Type B pancreatic cell (in vitro differentiated cells): ENCODE measurements at regions not wholly inside any gene's neighbourhood (a gene's known extent, or its start where the extent isn't known, plus 50 kb on each side); places are given as distances from the start of the nearest gene placed in this dataset.

Source experiments
- DNase-seq: peaks from one replicate; pipeline ENCODE4 v3.0.0; 2021; ENCODE audit warnings: mixed read lengths; ENCODE audit not compliant: unreplicated experiment; ENCODE audit errors: extremely low spot score
- H3K27ac Mint-ChIP-seq: 2 replicates; pipeline ENCODE4 v1.8.0; 2021; ENCODE audit warnings: mild to moderate bottlenecking, mixed read lengths
- H3K27me3 Mint-ChIP-seq: 2 replicates; pipeline ENCODE4 v1.8.0; 2021; ENCODE audit warnings: mixed read lengths
- H3K36me3 Mint-ChIP-seq: 2 replicates; pipeline ENCODE4 v1.8.0; 2021; ENCODE audit warnings: mixed read lengths
- H3K4me1 Mint-ChIP-seq: one replicate; pipeline ENCODE4 v1.8.0; 2021; ENCODE audit warnings: mixed read lengths; ENCODE audit not compliant: unreplicated experiment
- H3K4me3 Mint-ChIP-seq: 2 replicates; pipeline ENCODE4 v1.8.0; 2021; ENCODE audit warnings: mild to moderate bottlenecking, mixed read lengths
- H3K9me3 Mint-ChIP-seq: 2 replicates; pipeline ENCODE4 v1.8.0; 2021; ENCODE audit warnings: mixed read lengths
- CTCF ChIP-seq: fragments of 200-600 bp; sonication (generic); conservative IDR thresholded peaks from 2 replicates; pipeline ENCODE4 v1.5.0; 2021; ENCODE audit warnings: antibody characterized with exemption, mild to moderate bottlenecking

DNA sequence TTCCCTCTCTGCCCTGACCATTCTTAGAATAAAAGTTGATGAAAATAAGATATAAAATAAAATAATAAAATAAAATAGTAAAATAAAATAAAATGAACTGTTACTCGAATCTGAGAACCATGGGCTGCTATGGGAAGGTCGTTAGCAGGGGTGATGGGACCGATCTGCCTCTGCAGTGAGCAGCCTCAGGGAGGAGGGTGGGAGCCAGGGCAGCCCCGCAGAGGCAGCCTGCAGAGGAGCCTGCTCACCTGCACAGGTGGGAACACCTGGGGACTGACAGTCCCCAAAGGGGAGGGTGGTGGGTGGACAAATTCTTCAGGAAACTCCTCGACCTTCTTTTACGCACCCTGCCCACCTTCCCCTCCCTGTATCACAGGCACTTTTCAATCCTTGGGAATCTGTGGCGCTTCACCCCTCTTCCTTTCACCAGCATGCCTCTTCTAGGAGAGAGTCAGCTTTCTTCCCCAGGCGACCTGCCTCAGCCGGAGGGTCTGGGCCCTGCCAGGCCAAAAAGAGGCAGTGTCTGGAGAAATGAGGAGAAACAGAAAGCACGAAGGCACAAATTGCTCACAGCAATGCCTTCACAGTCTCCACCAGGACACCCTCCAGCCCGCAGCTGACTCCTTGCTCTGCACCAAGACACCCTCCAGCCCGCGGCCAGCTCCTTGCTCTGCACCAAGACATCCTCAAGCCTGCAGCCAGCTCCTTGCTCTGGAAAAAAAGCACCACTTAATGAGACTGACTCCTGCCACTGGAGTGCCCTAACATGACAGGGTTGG is 368.4 kb upstream of the SHH start:
- Mint-ChIP-seq H3K27me3 (peaks cover 10% of the 10 kb centered on the region), H3K27ac (no peak overlapping the region), H3K4me3 (no peak overlapping the region), H3K9me3 (peaks cover 10% of the 10 kb centered on the region), H3K36me3 (no peaks in the 10 kb centered on the region), H3K4me1 (no peaks in the 10 kb centered on the region)
- no peak for TF ChIP-seq CTCF
- peak; percentile 48 for DNase-seq

GRCh38 chr7:156179872-156180390 is 367.7 kb upstream of the SHH start:
- DNase-seq: peak; percentile 50
- H3K9me3 Mint-ChIP-seq: peaks cover 3% of the 10 kb centered on the region
- H3K4me3 Mint-ChIP-seq: no peak overlapping the region
- no peaks in the 10 kb centered on the region for H3K36me3 Mint-ChIP-seq
- peaks cover 7% of the 10 kb centered on the region for H3K27me3 Mint-ChIP-seq
- H3K4me1 Mint-ChIP-seq: no peaks in the 10 kb centered on the region
- H3K27ac Mint-ChIP-seq: no peak overlapping the region
- TF ChIP-seq CTCF: no peak

- Mint-ChIP-seq H3K9me3 (no peaks in the 10 kb centered on the region), H3K36me3 (no peaks in the 10 kb centered on the region), H3K27me3 (peaks cover 3% of the 10 kb centered on the region), H3K4me1 (no peaks in the 10 kb centered on the region), H3K4me3 (no peak overlapping the region), H3K27ac (no peak overlapping the region)
- peak; percentile 54 for DNase-seq
- TF ChIP-seq CTCF: no peak
Observed at GRCh38 chr7:156178857-156179256, 366.6 kb upstream of the SHH start.

DNA sequence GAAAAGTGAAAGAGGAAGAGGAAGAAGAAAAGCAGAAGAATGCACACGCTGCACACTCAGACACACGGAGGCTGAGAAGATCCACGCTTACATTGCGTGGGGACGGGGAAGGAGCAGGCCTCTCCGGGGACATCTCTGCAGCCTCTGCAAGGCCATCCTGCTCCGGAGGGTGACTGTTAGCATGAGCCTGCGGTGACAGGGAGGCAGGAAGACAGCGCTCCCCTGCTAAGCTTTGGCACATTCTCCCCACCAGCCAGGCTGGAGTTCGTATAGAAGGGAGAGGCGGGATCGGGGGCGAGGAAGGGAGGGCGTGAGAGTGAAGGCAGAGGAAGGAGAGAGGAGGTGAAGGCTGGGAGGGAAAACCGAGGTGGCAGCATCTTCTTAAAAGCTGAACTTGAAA is 366.0 kb upstream of the SHH start:
- H3K4me1 Mint-ChIP-seq: no peaks in the 10 kb centered on the region
- H3K27me3 Mint-ChIP-seq: peaks cover 3% of the 10 kb centered on the region
- no peak for TF ChIP-seq CTCF
- H3K27ac Mint-ChIP-seq: no peak overlapping the region
- no peaks in the 10 kb centered on the region for H3K9me3 Mint-ChIP-seq
- DNase-seq: peak; percentile 34
- H3K36me3 Mint-ChIP-seq: no peaks in the 10 kb centered on the region
- H3K4me3 Mint-ChIP-seq: no peak overlapping the region

DNA sequence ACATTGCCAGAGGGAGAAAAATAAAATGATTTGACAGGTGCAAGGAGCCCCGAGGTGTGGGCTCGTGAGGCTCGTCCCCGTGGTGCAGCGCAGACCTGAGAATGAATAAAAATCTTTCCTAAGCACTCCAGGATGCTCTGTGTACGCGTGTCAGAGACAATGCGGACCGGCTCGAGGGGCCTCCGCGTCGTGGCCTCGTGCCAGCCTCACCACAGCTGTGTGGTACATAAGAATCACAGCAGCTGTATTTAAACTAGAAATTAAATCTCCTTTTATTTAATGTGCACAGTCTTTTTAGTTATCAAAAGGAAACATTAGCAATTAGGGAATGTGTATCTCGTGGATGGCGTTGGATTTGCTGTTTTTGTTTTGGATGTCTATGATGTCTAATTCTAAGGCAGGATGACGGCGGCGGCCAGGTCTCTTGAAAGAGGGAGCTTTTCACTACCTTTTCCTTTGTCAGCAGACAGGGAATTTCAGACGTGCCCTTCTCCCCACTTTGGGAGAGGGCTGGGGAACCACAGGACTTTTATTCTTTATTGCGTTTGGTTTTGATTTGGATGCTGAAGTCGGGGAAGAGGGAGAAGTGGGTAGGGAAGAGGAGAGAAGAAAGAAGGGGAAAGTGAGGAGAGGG is 365.3 kb upstream of the SHH start:
- no peaks in the 10 kb centered on the region for H3K4me1 Mint-ChIP-seq
- no peaks in the 10 kb centered on the region for H3K36me3 Mint-ChIP-seq
- no peak overlapping the region for H3K4me3 Mint-ChIP-seq
- peaks cover 3% of the 10 kb centered on the region for H3K27me3 Mint-ChIP-seq
- TF ChIP-seq CTCF: no peak
- H3K9me3 Mint-ChIP-seq: no peaks in the 10 kb centered on the region
- H3K27ac Mint-ChIP-seq: no peak overlapping the region
- peak; percentile 49 for DNase-seq
